ENCODE measurements at regions not wholly inside any gene's neighbourhood (a gene's known extent, or its start where the extent isn't known, plus 50 kb on each side); places are given as distances from the start of the nearest gene placed in this dataset.

GRCh38 chr6:43986177-43986825, 141.0 kb downstream of the MRPL14 start:
- TF ChIP-seq CTCF (IDR thresholded peaks at IDR 0.05) (no peak), MAX (IDR thresholded peaks at IDR 0.05; ENCODE audit: low read depth) (no peak), MXI1 (IDR thresholded peaks at IDR 0.05; ENCODE audit: low read depth, low read length) (no peak), POLR2AphosphoS5 (IDR thresholded peaks at IDR 0.05; ENCODE audit: low read depth, low read length) (no peak), REST (IDR thresholded peaks at IDR 0.05; ENCODE audit: low read depth, low read length) (no peak), IRF3 (IDR thresholded peaks at IDR 0.05; ENCODE audit: low read depth, low read length) (no peak), FOXM1 (IDR thresholded peaks at IDR 0.05; ENCODE audit: low read depth) (no peak), USF1 (IDR thresholded peaks at IDR 0.05; ENCODE audit: borderline replicate concordance, low read depth) (no peak), YY1 (IDR thresholded peaks at IDR 0.05; ENCODE audit: low read depth) (no peak), GABPA (IDR thresholded peaks at IDR 0.05; ENCODE audit: low read depth) (no peak), TAF1 (IDR thresholded peaks at IDR 0.05; ENCODE audit: borderline replicate concordance, low read depth, low read length) (no peak), JUND (IDR thresholded peaks at IDR 0.05) (no peak)

Data from SK-N-SH (cell line).